ENCODE measurements at regions not wholly inside any gene's neighbourhood (a gene's known extent, or its start where the extent isn't known, plus 50 kb on each side); places are given as distances from the start of the nearest gene placed in this dataset.

DNA sequence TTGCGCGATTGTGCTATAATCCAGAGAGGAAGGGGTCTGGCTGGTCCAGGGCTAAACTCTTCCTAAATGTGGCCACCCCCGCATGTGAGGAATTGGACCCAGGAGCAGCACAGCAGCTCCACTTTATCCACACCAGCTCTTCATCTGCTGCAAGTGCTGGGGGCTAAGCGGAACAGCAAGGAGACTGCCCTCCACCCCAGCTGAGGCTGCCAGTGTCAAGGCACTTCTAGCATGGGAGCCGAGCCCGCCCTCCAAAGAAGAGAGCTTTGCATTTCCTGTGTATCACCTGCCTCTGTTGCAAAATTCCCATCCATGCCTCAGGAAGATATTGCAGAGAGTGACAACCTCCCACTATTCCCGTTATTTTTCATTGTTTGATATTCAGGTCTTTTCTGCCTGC, 333.6 kb downstream of the ARRDC4 start:
- ChIA-PET RAD21 (ENCODE audit: low non-redundant PET in 1 of 2, low total read pairs in 2 of 2, uncharacterized antibody in 2 of 2, unreplicated experiment in 2 of 2) (no interaction called here), CTCF (interaction anchor here (0.9 kb wide), 2 partner anchors 116 to 128 kb away, joined by 3 to 4 read pairs; no protein-coding TSS in a partner anchor), POLR2A (no interaction called here)
- Histone ChIP-seq H3K4me3 (replicated peaks in 1 of 2; ENCODE audit: low read depth in 1 of 2, low read length in 2 of 2) (no peak overlapping the region), H3K27ac (ENCODE audit: low read depth, low read length) (no peak overlapping the region), H3K4me2 (ENCODE audit: low read length) (no peak overlapping the region), H3K9me3 (ENCODE audit: control insufficient read depth in 1 of 2, insufficient read depth in 1 of 2, low read depth in 1 of 2, low read length in 2 of 2) (no peaks in the 10 kb centered on the region), H3K9ac (ENCODE audit: low read length) (no peak overlapping the region), H3K4me1 (ENCODE audit: control insufficient read depth in 1 of 2, insufficient read depth in 2 of 2, low read length in 2 of 2) (no peaks in the 10 kb centered on the region), H3K36me3 (ENCODE audit: control insufficient read depth in 1 of 2, insufficient read depth in 2 of 2, low read length in 2 of 2) (no peaks in the 10 kb centered on the region), H4K20me1 (ENCODE audit: insufficient read depth) (no peaks in the 10 kb centered on the region), H3K79me2 (ENCODE audit: insufficient read depth, low read length) (no peaks in the 10 kb centered on the region), H2AFZ (ENCODE audit: low read depth, low read length, poor library complexity, severe bottlenecking) (no peak overlapping the region), H3K9me2 (ENCODE audit: insufficient read depth) (no peaks in the 10 kb centered on the region), H3K27me3 (ENCODE audit: insufficient read depth, low read length) (peaks cover 27% of the 10 kb centered on the region; the same call in 1 of the 2 replicates)
- intact Hi-C loops (cut with micrococcal nuclease) = loop anchor here (5.0 kb wide), 1 partner anchor 128 kb away; no protein-coding TSS in a partner anchor
- TF ChIP-seq JUND (IDR thresholded peaks at IDR 0.05) (no peak), TCF7L2 (IDR thresholded peaks at IDR 0.05; ENCODE audit: borderline replicate concordance, extremely low read depth, insufficient read depth, insufficient read length) (no peak), EZH2phosphoT487 (IDR thresholded peaks at IDR 0.05; ENCODE audit: borderline replicate concordance) (no peak), YY1 (IDR thresholded peaks at IDR 0.05; ENCODE audit: extremely low read depth, insufficient replicate concordance, low read depth, low read length) (no peak), POLR2AphosphoS5 (IDR thresholded peaks at IDR 0.05; ENCODE audit: low read depth, low read length) (no peak), MAX (IDR thresholded peaks at IDR 0.05) (no peak), SRF (IDR thresholded peaks at IDR 0.05; ENCODE audit: low read depth) (no peak), CTCF (IDR thresholded peaks at IDR 0.05 in 2 of 3, conservative IDR thresholded peaks at IDR 0.05 in 1 of 3; ENCODE audit: borderline replicate concordance in 1 of 3, insufficient read depth in 1 of 3, low read depth in 2 of 3, low read length in 2 of 3) (no peak), RAD21 (IDR thresholded peaks at IDR 0.05; ENCODE audit: low read depth) (no peak), SIN3A (IDR thresholded peaks at IDR 0.05; ENCODE audit: low read depth) (no peak), SP1 (IDR thresholded peaks at IDR 0.05; ENCODE audit: low read depth) (no peak), EGR1 (IDR thresholded peaks at IDR 0.05; ENCODE audit: low read depth) (no peak), ZFX (IDR thresholded peaks at IDR 0.05) (no peak), CEBPB (IDR thresholded peaks at IDR 0.05; ENCODE audit: low read depth) (no peak), CBX3 (IDR thresholded peaks at IDR 0.05; ENCODE audit: low read depth) (no peak), ZNF274 (IDR thresholded peaks at IDR 0.05; ENCODE audit: low read depth, low read length) (no peak), REST (IDR thresholded peaks at IDR 0.05; ENCODE audit: low read depth) (no peak), FOSL1 (IDR thresholded peaks at IDR 0.05; ENCODE audit: low read depth) (no peak)
- TF ChIP-seq, protein P1, sequence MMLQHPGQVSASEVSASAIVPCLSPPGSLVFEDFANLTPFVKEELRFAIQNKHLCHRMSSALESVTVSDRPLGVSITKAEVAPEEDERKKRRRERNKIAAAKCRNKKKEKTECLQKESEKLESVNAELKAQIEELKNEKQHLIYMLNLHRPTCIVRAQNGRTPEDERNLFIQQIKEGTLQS (IDR thresholded peaks at IDR 0.05) = no peak
- TF ChIP-seq, protein P2, sequence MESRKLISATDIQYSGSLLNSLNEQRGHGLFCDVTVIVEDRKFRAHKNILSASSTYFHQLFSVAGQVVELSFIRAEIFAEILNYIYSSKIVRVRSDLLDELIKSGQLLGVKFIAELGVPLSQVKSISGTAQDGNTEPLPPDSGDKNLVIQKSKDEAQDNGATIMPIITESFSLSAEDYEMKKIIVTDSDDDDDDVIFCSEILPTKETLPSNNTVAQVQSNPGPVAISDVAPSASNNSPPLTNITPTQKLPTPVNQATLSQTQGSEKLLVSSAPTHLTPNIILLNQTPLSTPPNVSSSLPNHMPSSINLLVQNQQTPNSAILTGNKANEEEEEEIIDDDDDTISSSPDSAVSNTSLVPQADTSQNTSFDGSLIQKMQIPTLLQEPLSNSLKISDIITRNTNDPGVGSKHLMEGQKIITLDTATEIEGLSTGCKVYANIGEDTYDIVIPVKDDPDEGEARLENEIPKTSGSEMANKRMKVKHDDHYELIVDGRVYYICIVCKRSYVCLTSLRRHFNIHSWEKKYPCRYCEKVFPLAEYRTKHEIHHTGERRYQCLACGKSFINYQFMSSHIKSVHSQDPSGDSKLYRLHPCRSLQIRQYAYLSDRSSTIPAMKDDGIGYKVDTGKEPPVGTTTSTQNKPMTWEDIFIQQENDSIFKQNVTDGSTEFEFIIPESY (IDR thresholded peaks at IDR 0.05; ENCODE audit: extremely low read depth, insufficient replicate concordance, low read length) = no peak
- no TSS peak for BruUV-seq (replicated peaks)
- DNase-seq (ENCODE audit: low read depth, low spot score) (no peak), ATAC-seq (no peak)
